ENCODE measurements at regions not wholly inside any gene's neighbourhood (a gene's known extent, or its start where the extent isn't known, plus 50 kb on each side); places are given as distances from the start of the nearest gene placed in this dataset.
"Not testable (repeated sequence)": the region's sequence is repeated elsewhere in the genome, so short reads cannot be mapped to it uniquely, and the experiment has no call there.

DNA sequence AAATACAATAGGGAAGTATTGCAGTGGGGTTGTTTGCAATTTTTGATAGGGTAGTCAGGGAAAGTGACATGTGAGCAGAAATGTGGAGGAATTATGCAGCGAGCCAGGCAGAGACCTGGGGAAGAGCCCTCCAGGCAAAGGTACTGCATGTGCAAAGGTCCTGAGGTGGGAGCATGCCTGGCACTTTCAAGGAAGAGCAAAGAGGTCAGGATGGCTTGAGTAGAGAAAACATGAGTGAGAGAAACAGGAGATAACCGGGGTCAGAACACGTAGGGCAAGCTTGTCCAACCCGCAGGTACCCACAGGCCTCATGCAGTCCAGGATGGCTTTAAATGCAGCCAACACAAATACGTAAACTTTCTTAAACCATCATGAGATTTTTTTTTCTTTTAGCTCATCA, 71.0 kb downstream of the COQ2 start:
- DNase-seq = no peak

DNA sequence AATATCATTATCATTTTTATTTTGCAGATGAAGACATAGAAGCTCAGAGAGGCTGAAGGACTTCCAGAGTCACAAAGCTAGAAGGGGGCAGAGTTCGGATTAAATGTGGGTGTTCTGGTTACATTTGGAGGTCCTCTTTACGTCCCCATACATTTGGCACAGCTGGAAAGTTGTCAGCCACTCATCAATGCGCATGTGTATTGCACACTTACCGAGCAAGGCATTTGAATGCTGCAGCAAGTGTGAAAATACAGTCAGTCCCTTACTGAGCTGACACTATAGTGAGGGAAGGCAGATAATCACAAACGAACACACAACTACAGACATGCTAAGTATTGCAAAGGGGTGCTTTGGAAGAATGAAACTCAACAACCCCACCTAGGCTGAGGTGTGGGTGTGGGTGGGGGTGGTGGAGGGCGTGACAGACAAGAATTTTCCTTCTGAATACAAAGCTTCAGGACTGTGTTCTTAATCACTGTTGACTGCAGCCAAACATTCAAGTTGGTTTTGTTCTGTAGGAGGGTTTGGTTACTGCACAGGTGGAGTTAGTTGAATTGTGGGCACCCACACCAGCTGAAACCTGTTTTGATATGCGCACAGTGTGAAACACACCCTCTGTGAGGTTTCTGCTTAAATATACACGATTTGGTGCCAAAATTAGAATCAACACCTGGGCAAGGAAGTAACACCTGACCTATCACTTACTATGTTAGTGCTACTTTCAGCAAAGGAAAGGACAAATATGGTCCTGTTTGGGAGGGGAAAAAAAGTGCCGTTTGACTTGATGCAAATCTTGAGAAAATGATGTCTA, 72.4 kb downstream of the COQ2 start:
- no peak for DNase-seq

DNA sequence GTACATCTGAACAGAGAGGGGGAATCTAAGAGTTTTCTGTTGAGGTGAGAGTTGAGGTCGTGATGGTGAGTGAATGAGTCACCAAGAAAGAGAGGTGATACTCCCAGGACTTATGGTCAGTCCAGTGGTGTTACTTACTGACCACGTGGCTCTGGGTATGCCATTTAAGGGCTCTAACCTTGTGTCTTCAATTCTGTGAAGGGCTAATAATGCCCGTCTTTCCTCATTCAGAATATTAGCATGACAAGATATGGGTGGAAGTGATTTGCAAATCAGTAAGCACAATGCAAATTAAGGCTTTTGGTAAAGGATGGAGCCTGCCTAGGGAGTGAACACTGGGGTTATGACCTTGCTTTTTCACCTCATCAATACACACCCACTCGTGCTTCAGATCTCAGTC, 75.2 kb downstream of the COQ2 start:
- no peak for DNase-seq

DNA sequence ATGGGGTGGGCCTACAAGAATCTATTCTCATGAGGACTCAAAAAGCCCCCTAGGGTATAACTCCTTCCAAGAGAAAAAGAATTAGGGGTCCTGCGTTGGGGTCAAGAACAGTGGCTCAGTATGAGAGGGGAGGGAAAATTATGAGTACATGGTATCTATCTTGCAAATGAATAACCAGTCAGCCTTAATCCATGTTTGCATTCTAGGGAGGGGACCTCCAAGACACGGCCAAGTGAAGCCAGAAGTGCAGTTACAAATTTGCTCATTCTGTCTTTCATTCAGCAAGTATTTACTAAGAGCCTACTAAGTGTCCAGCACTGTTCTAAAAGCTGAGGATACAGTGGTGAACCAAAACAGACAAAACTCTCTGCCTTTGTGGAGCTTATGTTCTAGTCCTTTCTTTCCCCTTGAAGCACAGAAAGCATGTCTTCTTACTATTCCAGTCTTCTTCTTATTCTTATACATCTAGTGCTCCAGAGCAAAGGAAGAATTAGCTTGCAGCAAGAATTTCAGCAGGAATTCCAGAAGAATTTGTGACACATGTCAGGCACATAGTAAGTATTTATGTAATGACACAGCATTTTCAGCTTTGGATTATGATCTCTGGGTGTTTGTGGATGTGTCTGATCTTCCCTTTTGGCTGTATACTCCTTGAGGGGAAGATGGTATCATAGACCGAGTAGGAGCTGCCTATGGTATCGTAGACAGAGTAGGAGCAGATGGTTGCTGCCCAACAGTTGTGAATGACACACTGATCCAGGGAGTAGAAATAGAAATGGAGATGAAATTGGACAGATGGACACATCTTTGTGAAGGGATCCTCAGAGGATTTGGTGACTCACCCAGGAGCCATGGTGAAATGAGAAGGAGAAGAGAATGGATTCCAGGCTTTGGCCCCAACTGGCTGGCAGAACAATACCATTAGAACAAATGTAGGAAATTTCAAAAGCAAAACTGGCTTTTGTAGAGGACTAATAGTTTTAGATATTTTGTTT, 75.9 kb downstream of the COQ2 start:
- no peak for DNase-seq

DNA sequence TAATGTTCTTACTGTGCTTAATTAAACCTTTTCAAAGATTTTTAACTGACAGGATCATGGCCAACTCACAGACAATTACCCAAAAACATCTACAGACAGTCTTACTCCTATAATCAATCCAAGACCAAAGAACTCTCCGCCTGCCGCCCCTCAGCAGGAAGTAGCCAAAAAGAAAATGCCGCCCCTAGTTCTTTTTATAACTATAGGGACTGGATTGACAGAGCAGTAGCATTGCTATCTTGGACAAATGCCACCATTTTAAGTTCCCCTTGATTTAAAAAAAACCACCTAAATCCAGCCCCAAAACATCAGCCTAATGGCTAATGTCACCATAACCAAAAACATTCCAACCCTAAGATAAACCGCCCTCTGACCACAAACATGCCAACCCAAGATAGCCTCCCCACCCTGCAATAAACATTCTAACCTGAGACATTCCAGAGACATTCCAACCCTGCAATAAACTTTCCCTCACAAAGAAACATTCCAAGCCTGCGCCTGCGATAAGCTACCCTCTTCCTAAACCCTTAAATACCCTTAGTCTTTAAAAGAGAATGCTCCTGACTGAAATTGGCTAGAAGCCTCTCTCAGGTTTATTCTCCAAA, 77.0 kb downstream of the COQ2 start:
- DNase-seq = peak; percentile 92

DNA sequence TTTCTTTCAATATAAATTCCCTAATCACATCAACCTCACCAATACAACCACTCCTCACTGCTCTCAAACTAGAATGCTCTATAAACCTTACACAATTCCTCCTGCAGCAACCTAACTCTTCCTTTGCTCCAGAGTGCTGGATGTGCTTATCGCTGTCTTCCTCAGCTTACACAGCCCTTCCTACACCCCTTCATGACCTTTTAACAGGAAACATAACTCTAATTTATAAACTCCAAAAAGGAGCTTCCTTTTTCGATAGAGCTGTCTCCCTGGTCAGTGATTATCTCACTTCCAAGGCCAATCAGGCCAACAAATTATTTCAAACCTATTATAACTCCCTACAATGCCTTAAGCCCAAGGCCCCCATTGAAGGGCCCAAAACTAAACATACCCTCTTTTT, 78.8 kb downstream of the COQ2 start:
- no peak for DNase-seq

DNA sequence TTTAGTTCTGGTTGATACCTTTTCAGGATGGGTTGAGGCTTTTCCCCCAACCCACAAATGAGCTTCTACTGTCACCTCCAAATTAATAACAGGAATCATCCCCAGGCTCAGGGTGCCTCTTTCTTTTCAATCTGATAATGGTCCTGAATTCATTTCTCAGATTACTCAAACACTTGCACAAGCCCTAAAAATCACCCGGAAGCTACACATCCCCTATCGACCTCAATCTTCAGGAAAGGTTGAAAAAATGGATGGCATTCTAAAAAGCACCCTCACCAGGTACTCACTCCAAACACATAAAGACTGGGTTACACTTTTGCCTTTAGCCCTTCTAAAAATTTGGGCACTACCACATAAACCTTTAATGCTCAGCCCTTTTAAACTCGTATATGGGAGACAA, 79.9 kb downstream of the COQ2 start:
- DNase-seq = no peak

DNA sequence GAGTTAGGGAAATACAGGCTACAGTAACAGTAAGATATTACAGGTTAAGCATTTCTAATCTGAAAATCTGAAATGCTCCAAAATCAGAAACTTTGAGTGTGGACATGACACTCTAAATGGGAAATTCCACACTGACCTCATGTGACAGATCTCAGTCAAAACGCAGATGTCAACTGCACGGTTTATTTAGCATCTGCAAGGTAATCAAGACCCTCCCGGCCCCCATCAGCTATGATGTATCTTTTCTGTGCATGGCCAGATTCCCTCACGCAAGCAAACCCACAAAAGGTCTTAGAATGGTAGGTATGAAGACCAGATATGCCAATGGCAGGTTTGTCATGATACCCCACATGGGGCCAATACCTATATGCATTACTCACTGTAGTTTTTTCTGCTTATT, 82.8 kb downstream of the COQ2 start:
- no peak for DNase-seq

DNA sequence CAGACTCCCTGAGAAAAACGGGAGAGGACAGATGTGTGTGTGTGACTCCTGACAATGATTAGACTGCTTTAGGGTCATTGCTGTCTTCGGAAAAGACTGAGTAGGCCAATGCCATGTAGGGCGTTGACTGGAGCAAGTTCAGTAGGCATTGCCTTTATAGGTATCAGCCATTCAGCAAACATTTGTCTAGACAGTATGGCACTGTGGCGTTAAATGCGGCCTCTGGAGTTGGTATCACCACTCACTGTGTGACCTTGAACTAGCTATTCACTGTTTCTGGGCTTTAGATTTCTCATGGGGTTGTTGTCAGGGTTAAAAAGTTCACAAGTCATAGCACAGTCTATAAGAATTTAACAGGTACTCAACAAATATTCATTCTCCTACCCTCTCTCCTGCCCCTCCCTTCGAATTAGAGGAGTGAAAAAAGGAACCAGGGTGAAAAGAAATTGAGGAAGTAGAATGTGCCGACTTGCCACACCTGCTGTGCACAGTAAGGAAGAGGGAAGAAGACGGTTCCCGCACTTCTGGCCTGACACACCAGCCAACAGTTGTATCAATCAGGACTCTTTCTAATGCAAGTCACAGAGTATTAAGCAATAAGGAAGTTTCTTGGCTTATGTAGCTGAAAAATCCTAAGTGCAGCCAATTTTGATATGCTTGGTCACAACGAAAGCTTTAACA, 83.2 kb upstream of the PLAC8 start:
- DNase-seq = no peak

DNA sequence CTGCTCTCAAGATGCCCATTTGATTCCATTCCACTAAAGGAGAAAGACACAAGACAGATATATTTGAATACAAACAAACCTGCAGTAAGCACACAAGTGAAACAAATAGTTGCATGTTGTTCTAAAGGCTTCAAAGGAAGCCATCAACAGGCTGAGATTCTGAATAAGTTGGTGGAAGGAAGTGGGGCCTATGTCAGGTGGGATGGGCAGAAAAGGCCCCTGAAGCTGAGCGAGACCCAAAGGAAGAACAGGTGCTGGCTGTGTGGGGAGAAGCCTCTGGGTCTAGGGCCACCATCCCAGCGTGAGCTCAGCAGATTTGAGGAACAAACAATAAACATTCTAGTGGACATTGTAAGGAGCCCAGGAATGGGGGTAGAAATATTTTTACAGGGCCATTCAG, 82.4 kb upstream of the PLAC8 start:
- no peak for DNase-seq

DNA sequence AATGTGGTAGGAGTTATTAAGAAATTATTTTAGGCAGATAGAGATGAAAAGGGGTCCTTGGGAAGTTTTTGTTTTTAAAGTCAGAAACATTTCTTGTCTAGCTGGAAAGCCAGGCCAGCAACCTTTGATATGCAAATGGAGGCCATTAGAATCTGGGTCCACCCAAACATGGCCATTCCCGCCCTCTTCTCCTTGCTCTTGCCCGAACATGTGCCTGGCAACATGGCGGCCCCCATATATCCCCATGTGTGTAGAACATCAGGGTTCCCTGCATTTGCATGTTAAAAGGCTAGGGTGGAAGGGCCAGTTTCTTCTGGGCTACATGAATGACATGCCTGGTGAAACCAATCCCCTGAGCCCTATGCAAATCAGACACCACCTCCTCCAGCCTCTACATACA, 80.7 kb upstream of the PLAC8 start:
- DNase-seq = no peak

DNA sequence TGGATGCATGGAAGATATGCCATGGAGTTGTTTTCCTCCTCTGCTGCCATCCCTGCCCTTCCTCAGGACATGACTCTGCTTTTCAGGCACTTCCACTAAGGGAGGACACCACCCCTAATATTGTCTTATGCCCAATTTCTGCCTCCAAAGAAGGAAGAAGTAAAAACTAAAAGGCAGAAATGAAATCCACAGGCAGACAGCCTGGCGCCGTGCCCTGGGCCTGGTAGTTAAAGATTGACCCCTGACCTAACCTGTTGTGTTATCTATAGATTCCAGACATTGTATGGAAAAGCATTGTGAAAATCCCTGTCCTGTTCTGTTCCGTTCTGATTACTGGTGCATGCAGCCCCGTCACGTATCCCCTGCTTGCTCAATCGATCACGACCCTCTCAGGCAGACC, 80.1 kb upstream of the PLAC8 start:
- DNase-seq = not testable (repeated sequence)

DNA sequence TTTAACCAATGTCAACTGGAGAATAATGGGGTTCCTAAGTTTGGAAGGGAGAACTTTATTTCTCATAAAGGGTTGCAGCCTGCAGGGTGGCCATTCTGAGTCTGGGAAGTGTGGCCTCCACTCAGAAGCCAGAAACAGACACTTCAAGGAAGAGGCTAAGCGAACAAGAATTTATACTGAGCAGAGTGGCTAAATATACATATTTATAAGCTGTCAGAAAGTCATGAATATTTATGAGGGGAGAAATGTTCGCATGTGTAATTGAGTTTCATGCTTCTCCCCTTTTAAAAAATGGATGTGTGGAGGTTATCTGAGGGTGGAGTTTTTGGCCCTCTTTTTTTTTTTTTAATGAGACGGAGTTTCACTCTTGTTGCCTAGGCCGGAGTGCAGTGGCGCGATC, 78.1 kb upstream of the PLAC8 start:
- no peak for DNase-seq

DNA sequence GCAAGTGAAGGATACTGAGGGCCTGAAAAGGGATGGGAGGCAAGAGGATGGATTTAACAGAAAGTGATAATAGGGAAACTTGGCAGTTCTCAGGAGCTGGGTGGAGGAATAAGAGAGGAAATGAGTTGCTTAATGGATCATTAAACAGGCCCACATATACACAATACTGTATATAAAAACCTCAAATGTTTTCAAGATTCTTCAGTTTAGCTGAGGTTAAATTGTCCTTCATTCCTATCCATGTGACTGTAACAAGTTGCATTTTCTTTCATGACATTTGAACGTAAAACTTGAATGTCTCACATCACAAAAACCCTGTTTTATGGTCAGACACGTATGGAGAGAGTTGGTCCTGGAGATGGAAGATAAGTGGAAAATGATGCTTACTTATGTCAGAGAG, 76.5 kb upstream of the PLAC8 start:
- no peak for DNase-seq

DNA sequence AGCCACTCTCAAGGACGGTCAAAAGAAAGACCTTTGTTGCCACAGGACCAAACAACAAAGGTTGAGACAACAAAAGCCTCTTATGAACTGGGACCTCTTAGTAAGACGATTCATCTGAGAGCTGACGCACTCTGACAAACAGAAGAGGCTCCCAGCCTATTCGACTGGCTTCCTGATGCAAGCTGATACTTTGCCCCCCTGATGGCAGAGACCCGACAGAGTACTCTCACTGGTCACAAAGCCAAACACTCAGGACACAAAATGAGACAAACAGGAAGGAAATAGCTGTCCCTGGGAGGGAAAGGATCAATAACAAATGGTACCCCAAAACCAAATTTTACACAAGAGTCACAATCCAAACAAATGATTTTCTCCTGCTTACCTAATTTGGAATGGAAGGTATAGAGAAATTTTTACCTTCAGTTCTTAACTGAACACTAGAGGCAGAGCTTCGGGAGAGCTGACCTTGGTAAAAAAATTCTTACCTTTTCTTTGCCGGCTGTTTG, 75.2 kb upstream of the PLAC8 start:
- no peak for DNase-seq

DNA sequence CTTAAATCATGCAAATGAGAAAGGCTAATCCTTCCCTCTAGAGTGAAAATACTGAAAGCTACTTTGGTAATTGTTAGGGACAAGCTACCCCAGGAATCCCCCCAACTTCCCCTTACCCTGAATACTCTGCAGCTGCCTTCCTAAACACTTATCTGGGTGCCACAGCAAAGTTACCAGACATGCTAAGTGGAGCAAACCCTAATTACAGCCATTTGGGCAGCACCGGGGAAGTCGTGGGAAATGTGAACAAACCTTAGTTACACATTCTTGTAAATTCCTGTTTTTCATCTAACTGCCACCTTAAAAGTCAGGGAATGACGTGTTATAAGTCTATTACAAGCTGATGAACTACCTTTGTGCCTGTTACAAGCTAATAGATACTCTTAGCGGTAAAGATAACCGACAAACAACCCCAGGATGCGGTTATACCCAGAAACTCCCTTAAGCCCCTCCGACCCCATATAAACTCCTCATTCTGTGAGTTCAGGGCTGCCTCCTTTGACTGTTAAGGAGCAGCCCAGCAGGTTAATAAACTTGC, 66.0 kb upstream of the PLAC8 start:
- no peak for DNase-seq

DNA sequence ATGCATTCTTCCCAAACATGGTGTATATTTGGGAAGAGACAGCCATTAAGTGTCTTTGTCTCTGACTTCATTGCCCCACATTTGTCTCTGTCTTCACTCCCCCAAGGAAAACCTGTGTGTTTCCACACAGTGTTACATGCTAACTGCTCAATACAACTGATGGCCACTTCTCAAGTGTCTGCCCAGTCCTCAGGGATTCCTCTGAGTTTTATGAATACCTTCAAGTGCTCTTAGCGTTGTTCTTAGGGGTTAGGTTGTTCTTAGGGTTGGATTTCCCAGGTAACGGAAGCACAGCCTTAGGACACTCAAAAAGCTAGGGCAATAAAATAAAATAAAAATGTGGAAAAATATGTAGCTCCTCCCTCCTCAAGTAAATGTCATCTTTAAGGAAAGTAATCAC, 64.7 kb upstream of the PLAC8 start:
- no peak for DNase-seq

DNA sequence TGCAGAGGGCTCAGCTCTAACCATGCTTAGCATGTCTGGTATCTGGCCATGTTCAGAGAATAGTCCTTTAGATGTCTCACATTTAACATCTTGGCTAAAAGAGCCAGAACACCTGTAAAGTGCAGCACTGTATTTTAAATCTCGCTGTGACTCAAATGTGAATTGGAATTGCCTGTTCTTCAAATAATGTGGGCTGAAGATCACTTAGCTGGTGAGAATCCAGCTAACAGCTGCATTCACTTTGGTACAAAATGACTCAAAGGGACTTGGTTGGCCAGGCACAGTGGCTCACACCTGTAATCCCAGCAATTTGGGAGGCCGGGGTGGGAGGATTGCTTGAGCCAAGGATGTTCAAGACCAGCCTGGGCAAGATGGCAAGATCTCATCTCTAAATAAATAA, 63.5 kb upstream of the PLAC8 start:
- DNase-seq = no peak

DNA sequence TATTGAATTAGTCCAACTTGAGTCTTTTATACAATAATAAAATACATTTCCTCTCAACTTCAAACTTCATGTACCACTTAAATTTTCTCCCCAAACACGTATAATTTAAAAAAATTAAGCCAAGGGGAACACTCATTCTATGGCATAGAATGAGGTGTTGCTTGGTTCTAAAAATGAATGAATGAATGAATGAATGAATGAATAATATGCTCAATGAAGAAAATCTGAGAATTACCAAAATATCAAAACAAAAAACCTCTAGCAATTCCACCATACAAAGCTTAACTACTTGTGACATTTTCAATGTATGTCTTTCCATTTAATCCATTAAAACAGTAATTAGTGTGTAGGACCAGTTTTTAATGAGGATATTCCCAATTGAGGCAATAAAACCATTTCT, 62.7 kb upstream of the PLAC8 start:
- DNase-seq = no peak

DNA sequence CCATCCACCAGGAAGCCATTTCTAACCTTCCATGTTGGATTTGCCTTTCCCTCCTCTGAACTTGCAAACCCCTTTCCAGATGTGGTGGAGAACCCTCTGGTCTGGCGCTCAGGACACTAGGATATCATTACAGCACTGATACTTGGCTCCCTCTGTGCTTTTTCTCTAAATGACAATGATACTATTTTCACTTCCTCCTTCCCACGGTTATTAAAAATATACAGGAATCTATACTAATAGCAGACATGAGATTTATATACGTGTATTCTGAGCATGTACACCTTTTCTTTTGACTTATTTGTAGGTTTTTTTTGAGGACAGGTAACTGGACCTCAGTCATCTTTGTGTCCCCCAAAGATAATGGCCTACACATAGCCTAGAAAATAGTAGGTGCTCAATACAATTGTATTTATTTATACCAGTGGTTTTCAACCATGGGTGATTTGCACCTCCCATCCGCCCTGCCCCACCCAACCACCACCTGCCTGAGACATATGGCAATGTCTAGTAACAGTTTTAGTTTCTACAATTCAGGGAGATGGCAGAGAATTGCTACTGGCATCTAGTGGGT, 60.4 kb upstream of the PLAC8 start:
- DNase-seq = no peak

DNA sequence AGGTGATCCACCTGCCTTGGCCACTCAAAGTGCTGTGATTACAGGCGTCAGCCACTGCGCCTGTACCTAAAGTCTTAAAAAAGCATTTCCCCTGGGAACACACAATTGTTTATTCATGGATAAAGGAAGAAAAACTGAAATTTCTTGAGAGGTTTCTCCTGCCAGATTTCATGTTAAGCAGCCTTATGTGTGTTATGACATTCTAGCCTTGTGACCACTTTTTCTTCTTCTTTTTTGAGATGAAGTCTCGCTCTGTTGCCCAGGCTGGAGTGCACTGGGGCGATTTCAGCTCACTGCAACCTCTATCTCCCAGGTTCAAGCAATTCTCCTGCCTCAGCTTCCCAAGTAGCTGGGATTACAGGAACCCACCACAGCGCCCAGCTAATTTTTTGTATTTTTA, 57.8 kb upstream of the PLAC8 start:
- no peak for DNase-seq

DNA sequence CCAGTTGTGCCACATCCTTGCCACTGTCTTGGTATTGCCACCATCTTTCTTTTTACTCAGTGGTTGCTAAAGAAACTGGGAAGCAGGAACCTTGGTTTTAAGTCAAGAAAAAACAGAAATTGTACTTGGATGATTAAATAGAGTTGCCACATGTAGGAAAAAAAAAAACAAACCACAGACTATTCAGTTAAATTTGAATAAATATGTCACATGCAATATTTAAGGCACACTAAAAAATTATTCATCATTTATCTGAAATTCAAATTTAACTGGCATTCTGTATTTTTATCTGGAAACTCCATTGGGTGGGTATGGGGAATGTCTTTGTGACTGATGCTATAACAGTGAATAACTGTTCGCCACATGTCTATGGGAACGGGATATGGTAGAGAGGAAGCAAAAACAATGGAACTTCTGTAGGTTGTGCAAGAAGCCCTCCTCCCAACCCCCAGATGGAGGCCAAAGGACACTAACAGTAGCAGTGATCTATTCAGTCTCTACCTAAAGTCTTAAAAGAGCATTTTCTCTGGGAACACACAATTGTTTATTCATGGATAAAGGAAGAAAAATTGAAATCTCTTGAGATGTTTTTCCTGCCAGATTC, 57.0 kb upstream of the PLAC8 start:
- DNase-seq = no peak

All from NCI-H226 (cell line).